ENCODE measurements at regions not wholly inside any gene's neighbourhood (a gene's known extent, or its start where the extent isn't known, plus 50 kb on each side); places are given as distances from the start of the nearest gene placed in this dataset.
"Not testable (repeated sequence)": the region's sequence is repeated elsewhere in the genome, so short reads cannot be mapped to it uniquely, and the experiment has no call there.

DNA sequence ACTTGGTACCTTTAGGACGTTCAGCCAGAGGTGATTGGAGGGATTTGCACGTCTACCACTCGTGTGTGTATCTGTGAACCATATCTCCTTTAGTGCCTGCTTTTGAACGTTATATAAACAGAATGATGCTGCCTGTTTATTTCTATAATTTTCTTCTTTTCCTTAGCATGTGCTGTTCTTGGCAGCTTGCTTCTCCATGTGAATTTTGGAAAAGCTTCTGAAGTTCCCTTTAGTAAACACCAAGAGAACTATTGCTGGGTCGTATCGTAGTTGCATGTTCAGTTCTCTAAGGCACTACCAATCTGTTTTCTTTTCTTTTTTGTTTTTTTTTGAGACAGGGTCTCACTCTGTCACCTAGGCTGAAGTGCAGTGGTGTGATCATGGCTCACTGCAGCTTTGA, 73.8 kb upstream of the FANCC start:
- DNase-seq = not testable (repeated sequence)

DNA sequence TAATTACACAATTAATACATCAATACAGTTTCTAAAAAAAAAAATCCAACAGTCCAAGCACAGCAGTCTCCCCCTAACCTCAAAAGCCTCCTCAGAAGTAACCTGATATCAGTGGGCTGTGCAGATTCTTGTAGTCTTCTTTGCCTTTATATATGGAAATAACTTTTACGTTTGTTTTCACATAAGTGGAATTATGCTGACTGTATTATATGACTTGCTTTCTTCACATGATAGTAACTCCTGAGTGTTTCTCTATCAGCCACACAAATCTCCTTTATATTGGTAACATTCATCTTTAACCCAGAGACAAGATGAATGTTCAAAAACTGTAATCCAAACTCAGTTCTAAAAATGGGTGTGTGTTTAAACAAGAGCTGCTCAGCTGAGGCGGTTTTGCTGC, 71.9 kb upstream of the FANCC start:
- no peak for DNase-seq

DNA sequence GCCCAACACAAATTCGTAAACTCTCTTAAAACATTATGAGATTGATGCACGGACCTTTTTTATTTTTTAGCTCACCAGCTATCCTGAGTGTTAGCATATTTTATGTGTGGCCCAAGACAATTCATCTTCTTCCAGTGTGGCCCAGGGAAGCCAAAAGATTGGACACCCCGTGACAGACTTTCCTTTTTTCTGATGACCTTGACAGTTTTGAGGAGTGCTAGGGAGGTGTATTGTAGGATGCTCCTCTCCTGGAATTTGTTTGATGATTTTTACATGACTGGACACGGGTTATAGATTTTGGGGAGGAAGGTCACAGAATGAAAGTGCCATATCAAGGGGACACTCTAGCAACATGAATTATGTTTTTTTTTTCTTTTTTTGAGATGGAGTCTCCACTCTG, 69.3 kb upstream of the FANCC start:
- no peak for DNase-seq

DNA sequence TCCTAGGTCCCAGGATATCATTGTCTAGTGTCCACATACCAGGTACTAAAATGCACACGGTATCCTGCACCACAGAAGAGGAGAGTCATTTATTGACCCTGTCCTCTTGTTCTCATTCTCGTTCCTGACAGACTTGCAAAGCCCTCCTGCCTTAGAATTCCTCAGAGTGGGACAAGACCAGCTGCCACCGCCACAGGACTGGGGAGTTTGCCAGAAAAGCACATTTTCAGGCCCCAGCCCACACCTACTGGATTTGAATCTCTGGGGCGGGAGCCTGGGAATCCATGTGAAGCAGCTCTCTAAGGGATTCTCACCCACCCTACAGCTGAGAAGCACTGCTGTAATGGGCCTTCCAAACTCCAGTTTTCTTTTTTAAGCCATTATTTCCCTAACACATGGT, 68.0 kb upstream of the FANCC start:
- DNase-seq = no peak

DNA sequence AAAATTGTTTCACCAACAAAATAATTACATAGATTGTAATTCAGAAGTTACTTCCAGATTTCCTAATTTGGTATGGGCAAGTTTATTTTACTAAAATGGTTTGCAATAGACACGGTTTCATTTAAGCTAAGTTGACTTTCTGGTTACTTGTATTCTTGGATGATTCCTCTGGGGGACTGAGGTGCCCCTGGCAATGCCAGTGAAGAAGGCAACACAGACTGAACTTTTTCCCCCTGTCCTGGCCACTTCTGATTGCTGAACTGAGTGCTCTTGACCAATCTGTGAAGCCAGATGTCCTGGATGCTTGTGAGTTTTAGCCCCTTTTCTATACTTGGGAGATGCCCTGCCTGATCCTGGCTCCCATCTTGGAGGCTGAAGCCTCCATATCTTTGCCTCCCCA, 66.3 kb upstream of the FANCC start:
- no peak for DNase-seq

DNA sequence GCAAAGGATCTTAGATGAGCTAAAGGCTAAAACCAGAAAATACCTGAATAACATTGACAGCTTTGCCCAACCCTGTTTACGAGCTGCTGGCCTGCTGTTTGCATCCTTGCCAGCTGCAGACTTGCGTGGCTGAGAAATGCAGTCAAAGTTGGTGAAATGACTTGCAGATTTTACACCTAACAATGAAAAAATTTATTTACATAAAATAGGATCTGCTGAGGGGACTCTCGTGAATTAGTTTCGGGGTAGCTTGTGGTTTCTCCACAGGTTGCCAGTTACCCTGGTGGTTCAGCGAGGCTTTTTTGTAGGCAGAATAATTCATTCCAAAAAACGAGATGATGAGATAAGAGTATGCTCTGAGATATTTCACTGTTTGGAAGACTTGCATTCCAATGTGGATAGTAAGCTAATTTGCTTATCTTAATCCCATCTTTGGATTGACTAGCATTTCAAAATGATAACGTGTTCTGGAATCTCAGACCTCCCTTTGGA, 65.7 kb upstream of the FANCC start:
- no peak for DNase-seq

DNA sequence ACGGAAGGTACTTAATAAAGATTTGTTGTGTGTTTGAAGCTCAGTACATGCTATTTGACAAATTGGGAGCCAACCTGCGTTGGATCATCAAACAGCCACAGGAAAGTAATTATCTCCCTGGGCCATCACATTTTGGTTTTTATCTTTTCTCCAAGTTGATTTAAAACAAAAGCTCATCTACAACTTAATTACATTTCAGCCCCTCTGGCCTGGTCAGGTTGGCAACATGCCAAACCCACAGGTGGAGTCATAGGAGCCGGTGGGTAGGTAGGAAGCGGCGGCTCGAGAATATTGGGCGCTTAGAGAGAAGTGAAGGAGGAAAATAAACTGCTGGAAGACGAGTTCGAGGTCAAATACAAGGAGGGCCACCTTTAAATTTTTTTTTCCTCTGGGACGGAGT, 64.9 kb upstream of the FANCC start:
- DNase-seq = no peak

DNA sequence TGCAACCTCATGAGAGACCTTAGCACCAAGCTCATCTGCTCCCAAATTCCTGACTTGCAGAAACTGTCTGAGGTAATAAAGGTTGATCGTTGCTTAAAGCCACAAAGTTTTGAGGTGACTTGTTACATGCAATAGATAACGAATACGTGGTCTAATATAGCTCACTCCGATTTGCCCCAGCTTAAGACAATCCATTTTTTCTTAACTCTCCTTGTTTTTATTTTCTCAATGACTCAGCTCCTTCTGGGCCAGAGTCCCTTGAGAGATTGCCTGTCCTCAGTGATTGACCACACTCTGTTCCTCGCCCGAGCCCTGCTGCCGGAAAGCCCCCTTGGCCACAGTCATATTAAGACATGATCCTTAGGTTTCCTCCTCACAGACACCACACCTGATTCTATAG, 63.7 kb upstream of the FANCC start:
- DNase-seq = no peak

DNA sequence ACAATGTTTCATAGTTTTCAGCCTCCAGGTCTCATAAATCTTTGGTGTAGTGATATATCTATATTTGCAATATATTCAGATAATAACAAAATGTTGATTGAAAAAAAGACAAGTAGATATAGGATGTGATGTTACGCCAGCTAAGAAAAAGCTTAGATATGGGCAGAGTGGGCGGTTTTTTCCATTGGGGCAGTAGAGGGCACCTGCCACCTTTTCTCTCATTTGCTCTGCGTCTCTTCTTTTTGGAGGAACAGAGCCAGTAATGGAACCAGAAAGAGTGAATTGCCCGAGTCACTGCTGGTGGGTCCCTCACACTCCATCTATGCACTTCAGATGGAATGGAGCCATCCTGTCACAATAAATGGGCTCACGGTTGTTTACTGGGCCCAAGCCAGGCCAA, 62.1 kb upstream of the FANCC start:
- DNase-seq = no peak

DNA sequence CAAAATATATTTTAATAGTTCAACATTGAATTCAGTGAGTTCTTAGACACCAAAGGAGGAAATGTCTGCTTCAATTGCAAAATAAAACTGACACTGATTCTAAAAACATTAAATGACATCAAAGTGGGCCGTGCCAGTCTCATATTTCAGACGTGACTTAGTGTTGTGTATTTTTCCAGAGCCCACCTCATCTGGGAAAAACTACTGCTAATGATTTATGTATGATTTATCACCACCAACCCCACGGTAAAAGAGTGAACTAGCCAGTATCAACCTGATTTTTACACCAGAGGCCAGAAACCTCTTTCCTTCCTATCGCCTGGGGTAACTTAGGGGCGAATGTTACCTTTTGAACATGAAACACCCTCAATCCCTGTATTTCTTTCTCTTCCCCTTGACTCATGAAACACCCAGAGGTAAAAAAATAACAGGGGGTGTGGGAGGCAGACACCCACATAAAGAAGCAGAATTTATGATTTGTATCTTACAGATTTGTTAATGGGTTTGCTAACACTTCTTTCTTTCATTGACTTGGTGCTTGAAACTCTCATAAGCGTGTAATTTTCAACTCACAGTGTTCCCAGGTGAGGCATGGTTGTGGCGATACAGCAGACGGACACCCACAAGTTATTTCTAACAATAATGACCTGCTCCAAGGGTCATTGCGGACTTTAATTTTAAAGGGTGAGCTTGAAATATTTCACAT, 56.4 kb upstream of the FANCC start:
- DNase-seq = no peak

DNA sequence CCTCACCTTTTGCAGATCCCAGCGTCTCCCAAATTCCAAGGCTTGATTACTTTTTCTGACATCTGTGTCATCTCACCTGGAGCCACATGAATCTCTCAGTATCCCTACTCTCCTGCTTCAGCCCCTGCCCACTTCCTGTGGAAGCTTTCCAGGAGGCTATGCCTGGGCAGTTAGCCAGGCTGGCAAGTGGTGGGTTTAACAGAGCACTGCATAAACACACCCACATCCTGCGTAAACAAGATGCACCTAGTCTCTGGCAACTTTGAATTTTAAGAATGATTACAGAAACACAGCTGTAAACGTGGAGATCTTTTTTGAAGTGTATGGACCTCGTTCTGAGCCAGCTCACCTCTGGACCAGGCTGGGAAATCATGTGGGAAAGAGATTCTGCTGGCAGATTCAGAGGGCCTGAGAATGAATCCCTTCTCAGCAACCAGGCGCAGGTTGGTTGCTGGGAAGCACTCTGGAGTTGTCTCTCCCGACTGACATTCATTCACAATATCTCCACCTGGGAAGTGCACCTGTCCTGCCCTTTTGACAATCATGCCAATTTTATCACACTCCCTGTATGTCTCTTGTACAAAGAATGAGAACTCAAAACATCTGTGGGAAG, 55.7 kb upstream of the FANCC start:
- DNase-seq = peak; percentile 40

DNA sequence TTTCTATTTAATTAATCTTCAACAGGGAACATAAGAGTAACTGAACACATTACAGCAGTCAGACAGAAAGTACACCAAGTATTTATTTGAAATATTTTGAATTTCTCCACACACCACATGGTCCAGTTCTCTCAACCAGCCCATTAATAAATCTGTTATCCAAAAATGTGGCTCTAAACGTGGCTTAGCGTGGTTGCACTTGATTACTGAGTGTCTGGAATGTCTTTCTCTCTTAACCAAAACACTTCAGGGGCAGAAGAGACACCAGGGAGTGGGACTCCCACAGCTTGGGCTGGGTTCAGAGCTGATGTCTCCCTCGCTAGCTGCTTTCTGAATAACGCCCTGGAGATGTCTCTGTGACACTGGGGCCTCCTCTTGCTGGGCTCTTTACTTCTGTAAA, 52.6 kb upstream of the FANCC start:
- DNase-seq = no peak

DNA sequence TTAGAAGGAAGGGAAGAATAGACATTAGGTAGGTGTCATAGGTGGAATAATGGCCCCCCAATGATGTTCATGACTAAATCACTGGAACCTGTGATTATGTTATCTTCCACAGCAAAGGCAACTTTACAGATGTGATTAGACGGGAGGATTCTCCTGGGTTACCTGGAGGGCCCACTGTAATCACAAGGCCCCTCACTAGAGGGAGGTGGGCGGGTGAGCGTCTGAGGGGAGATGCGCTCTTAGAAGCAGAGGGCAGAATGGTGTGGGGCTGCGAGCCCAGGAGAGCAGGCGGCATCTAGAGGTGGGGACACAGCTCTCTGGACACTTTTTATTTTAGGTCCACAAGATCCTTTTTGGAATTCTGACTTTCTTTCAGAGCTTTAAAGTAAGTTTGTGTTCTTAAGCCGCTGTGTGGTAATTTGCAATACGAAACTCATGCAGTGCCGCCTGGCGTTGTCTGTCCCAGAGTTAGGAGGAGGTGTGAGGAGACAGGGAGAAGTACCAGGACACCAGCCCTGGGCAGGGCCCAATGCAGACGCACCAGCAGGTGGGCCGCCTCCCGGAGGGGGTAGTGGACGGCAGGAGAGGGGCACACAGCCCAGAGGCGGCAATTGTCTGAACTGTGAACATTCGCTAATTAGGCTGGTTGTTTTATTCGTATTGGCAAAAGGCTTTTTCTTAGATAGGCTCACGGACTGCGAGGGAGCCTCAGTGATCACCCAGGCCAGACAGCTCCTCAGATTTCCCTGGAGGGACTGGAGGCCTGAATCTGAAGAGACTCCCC, 51.1 kb upstream of the FANCC start:
- no peak for DNase-seq

Data from DMS79 (cell line).